HG03064 (cell line): ENCODE measurements at regions not wholly inside any gene's neighbourhood (a gene's known extent, or its start where the extent isn't known, plus 50 kb on each side); places are given as distances from the start of the nearest gene placed in this dataset.
"Not testable (repeated sequence)": the region's sequence is repeated elsewhere in the genome, so short reads cannot be mapped to it uniquely, and the experiment has no call there.

Experiments used
- ATAC-seq: cut with Tn5 transposase; IDR thresholded peaks from one replicate; pipeline ENCODE4 v1.9.1; 2021; ENCODE audit warnings: low read depth; ENCODE audit not compliant: unreplicated experiment

DNA sequence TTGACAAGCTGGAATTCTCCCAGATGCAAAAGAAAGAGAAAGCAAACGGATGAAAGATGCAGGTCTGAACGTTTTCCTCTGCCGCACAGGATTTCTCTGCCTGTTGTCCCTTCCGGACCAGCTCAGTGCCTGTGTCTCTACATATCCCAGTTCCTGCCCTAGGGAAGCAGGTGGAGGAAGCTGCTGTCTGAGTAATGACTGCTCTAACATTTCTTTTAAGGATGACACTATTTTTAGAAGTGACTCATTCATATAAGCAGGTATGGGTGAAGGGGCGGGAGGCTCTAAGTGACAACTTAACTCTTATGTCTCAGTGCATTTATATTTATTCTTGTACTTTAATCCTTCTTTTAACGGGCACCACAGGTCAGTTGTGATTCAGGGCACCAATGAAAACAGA lies 128.8 kb downstream of the SLC24A2 start:
- ATAC-seq, result no peak

DNA sequence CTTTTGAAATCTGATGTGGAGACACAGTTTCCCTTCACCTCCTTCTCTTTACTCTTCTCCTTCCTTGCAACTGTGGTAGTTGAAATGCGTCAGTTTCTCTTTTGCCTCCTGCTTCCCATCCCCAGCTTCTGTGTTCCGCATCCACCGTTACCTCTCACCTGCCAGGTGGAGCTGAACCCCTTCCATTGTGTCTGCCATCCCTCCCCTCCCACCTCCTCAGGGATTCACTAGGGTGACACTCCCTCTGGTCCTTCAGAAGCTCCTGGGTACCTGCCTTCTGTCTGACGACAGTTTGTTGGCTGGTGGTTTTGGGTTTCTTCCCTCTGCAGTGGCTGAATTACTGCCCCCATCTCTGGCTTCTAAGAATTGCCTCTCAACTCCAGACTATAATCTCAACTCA lies 132.1 kb downstream of the SLC24A2 start:
- no peak for ATAC-seq

DNA sequence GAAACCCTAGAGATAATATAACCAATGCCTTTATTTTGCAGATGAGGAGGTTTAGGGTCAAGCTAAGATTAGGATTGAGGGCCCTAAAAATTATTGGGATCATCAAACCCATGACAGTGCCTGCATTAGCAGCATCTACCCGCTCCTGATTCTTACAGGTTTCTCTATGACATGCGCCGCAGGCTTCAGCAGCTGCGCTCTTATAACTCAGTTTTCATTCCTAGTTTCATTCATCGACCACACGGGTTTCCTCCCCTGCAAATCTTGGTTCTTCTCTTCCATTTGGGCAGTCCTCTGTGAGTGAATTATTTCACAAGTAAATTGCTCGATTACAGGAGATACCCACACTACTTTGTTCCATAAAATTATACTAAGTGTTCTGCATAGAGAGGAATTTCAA lies 137.2 kb downstream of the SLC24A2 start:
- ATAC-seq, result no peak

DNA sequence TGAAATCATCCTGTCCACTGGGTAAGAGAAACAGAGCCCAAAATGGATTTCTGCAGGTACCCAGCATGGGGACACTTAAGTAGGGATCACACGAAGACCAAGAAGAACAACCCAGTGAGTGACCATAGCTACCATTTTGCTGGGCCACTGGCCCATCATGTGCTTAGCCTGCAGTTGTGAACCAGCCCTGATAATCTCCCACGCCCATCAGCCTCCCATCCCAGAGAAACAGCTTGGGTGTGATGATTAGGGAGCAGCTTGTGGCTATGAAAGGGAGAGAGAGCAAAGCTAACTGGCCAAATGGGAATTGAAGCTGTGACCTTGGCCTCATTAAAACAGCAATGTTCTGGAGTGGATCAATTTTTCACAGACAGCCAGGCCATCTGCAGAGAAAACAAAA lies 138.5 kb downstream of the SLC24A2 start:
- no peak for ATAC-seq

DNA sequence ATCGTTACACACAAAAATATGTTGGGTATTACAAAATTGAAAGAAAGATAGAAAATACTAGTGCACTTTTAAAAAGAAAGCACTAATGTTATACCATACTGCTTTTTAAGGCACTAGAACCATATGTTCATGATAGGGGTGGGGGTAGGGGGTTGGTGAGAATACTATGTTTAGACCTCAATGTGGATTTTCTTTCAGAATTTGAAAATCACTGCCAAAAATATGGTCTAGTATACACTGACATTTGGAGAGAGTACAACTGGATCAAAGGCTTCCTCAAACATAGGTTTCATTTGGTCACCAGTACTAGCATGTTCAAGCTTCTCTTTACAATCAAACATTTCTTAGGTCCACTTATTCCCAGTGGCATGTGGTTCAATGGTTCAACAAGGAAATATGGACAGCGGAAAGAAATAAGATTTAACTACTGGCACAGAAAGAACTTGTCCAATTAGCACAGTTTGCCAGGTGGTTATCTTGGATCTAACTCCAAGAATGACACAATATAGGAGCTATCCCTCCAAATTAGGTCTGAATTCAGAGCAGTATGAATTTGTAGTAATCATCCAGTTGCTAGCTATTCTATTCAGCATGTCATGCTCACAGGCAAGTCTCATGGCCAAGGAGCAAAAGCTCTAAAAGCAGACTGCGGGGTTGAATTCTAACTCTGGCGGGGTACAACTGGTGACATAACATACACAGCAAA lies 139.3 kb downstream of the SLC24A2 start:
- no peak for ATAC-seq

DNA sequence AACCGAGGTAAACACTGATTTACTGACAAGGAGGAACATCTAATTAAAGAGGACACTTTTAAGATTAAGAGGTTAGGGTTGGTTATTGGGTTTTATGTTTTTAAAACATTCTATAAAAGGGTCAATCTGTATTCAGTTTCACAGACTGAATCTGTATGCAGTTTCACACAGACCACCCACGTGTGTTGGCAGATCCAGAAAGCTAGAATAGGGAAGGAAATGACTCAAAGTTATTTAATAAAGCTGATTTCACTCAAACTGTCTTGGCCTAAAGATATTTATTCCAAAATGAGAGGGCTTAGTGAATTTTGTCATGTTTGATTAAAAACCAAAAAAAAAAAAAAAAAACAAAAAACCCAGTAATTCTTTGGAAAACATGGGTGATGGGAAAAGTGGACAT lies 140.2 kb downstream of the SLC24A2 start:
- no peak for ATAC-seq

DNA sequence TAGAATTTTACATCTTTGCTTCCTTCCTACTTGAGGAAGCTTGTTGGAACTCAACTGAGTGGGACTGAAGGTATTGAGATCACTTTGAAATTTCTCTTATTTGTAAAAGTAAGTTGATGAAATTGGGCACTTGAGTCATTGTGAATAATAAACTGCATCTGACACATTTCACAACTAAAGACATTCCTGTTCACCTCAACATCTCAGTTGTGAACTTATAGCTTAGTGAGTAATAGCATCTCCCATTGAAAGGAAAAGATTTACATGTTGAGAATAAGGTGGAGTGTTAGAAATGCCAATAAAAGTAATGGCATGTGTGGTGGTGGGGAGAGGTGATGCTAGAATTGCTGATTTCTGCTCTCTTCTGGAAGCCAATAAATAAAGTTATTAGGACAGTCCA lies 145.0 kb downstream of the SLC24A2 start:
- no peak for ATAC-seq

DNA sequence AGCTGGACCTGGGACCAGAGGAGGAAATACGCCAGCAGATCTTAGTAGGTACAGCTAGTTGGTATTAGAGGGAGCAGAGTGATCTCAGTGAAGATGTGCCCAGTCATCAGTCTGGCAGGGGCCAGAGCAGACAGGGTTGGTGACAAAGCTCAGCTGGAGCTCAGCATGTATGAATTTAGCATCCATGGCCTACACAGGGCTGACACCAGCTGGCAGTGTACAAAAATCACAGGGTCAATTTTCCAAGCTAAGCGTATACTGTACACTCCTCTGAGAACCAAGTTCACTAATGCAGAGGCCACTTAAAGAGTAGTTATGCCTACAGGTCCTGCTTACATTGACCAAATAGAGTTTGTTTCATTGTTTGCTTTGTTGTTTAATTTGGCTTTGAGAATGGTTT lies 146.6 kb downstream of the SLC24A2 start:
- ATAC-seq, result no peak

DNA sequence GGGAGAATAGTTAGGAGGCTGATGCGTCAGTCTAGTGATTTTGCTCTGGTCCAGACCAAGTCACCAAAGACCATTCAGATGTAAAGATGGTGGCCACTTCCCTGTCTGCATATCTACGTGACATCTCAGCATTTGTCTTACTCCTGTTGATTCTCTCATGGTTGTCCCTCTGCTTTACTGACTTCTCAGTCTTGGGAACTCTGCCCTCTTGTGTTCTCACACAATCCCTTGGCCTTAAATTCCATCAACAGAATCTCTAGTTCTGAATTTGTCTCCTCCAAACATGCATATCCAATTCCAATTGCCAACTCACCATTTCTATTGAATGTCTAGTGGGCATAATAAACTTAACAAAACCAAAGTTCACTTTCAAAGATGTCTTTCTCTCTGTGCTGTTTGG lies 147.8 kb downstream of the SLC24A2 start:
- ATAC-seq, result no peak

DNA sequence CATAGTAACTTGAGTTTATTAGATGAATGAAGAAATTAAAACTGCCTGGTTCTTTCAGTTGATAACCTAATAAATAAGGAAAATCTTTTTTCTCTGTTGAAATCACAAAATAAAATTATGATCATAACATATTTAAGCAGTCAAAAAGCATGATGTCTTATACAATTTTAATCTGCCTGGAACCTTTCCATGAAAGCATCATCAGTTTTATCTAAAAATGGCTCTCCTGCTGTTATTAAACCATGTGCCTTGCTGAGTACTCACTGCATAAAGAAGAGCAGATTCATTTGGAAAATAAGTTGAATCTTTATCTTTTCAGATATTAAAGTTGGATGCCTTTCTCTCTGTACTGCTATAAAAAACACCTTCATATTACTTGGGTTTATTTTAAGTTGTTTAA lies 148.8 kb downstream of the SLC24A2 start:
- no peak for ATAC-seq

DNA sequence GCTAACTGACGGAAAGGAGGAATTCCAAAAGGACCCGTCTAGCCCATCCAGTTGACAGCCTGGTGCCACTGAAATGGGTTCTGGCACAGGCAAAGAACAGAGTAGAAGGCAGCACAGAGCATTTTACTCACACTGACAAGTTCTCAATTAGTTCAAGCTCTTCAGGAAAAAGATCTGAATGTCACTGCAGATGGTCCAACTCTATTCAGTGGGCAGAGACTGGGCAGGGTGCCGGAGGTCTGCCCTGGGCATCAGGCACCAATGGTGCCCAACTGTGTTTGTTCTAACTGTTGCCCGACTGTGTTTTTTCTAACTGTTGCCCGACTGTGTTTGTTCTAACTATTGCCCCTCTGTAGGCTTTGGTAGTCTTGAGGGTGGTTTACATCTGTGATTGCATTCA lies 151.8 kb downstream of the SLC24A2 start:
- ATAC-seq, result no peak

DNA sequence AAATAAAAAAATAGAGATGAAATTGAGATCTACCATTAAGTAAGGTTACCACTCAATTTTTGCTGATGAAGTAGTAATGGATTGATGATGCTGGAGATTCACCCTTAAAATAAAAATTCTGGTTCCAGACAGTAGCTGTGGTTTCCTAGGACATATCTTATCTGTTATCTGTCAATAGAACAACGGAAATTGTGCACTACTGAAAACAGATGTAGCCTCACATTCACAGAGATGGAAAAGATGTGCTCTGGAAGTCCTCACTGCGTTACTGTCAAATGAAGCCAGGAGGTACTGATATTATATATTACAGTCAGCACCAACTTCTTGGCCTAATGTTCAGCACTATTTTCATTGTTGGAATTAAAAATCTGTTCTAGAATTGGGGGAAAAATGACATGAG lies 154.0 kb downstream of the SLC24A2 start:
- ATAC-seq, result no peak

DNA sequence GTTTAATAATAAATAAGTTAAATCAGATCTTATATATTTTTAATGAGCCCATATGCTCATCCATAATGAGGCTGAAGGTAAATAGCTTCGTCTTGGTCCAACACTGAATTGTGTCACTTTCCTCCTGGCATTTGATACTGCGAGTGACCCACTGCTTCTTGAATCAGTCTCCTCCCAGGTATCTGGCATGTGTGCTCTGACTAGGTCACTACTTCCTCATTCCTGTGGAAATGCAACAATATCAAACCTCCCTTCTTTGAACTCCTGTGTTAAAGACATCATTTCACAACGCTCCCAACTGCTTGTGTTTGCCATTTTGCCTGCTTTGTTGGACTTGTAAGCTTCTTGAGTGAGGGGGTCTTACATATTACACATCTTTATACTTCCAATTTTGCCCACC lies 157.7 kb downstream of the SLC24A2 start:
- ATAC-seq, result no peak

DNA sequence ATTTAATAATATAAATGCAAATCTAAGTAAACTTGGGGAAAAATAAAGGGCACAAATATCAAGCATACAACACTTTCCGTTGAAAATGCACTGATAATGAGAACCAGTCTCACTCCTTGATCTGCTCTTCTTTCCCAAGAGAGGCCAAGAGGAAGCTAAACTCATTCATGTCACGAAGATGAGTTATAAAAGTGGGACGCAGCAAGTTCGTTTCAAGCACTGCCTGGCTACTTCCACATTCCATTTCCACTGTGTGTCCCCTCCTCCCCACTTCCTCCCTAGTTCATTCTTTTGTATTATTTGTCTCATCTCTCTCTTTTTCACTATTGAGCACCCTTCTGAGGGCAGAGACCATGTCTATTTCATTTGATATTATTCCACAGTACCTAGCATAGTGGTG lies 158.1 kb downstream of the SLC24A2 start:
- no peak for ATAC-seq

DNA sequence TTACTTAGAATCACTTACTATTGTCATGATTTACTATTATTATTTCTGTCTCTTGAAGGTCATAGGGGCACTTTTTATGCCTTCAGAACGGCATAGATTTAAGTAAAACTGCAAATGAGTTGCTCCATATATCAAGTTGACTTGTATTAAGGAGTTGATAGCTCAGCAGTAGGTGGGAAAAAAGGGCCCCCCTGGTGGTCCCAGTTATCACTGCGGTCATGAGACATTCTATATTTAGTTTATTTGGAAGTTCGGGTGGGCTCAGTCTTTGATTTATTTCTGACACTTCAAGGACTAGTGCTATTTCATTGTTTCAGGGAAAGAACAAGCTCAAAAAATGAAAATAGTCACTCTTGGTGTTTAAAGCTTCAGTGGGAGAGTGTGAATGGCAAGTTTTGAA lies 159.3 kb downstream of the SLC24A2 start:
- ATAC-seq, result no peak

DNA sequence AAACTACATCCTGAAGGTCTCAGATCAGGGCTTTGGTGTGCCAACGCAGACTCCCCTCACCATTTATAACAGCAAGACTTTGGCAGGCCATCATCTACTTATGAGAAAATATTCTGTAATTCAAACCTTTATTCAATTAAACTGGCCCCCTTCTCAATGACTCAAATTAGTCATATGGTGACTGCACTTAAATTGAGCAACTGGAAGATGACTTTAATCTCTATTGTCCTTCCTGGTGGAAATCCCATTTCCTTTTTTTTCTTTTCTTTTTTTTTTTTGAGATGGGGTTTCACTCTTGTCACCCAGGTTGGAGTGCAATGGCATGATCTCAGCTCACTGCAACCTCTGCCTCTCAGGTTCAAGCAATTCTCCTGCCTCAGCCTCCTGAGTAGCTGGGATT lies 163.4 kb downstream of the SLC24A2 start:
- not testable (repeated sequence) for ATAC-seq

DNA sequence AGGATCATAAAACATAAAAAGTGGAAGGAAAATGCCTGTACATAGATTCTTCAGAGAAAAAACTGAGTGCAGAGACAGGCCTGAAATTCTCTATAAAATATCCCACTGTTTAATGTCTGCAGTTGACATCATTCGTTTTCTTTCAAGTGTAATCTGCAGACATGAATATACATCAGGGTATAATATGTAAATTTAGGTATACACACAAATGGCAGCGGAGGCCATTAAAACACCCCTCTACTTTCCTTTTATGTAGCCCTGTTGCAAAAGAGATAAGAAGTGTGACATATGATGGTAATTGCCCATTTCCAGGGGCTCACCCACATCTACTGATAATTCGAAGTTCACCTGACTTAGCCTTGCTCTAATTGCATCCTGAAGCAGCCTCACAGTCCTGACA lies 164.3 kb downstream of the SLC24A2 start:
- ATAC-seq, result no peak

DNA sequence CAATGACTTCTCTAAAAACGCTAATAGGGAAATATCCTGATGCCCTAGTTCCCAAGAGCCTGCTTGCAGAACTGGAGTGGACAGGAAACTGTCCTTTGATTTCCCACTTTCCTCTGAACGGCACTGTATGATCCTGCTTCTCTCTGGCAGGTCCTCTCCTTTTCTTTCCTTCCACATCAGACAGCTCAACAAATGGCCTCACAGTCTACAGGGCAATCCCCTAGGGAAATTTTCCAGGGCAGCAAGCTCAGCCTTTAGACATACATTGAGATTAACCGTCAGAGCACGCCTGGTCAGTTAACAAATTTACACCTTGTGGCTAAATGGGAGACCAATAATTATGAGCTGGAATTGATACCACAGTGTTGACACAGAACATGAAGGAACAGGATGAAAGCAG lies 164.9 kb downstream of the SLC24A2 start:
- no peak for ATAC-seq

DNA sequence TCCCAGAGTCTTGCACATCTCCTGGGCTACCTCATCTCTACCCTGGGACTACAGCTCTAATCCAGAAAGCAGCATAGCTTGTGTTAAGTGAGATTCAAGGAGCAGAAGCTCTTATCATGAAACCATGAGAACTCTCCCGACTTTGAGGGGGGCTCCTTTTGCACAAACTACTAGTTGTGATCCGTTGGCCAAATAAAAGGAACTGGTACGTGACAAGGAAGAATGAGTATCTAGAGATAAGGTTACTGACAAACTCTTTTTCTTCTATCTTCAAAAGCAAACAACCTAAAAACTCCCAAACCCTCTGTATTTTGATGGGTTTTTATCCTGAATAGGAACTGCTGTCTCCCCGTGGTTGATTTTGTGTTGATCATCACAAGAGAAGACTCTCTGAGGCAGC lies 168.5 kb downstream of the SLC24A2 start:
- ATAC-seq, result no peak

DNA sequence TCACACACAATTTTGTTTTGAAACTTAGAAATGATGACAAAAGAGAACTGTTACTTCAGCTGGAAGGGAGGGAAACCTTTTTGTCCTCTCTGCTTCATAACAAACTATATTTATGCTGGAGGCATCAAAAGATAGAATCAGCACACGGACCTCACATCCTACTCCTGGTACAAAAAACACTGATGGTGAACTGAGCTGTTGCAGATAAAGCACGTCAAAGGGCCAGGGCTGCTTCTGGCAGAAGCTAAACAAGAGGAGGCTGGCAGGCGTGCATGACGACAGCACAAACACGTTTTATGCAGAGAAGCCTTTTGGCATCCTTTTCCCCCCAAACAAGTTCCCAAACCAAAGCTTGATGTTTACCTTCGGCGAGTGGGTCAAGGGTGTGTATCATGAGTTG lies 169.6 kb downstream of the SLC24A2 start:
- no peak for ATAC-seq

DNA sequence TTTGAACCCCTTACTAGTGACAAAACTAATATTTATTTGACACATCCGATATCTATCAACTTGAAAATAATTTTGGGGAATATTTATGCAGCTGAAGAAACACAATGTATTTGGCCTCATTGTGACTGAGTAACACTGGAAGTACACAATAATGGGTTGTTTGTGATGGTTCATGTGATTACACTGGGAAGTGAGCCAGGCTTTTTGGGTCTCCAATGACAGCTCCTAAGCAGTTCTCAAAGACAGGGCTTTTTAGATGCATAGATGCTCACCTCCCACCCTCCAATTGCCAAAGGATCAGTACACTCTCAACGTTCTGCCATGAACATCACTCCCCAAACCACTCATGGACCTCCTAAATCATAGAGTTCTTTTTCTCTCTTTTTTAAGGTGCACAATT lies 170.0 kb downstream of the SLC24A2 start:
- ATAC-seq, result no peak

DNA sequence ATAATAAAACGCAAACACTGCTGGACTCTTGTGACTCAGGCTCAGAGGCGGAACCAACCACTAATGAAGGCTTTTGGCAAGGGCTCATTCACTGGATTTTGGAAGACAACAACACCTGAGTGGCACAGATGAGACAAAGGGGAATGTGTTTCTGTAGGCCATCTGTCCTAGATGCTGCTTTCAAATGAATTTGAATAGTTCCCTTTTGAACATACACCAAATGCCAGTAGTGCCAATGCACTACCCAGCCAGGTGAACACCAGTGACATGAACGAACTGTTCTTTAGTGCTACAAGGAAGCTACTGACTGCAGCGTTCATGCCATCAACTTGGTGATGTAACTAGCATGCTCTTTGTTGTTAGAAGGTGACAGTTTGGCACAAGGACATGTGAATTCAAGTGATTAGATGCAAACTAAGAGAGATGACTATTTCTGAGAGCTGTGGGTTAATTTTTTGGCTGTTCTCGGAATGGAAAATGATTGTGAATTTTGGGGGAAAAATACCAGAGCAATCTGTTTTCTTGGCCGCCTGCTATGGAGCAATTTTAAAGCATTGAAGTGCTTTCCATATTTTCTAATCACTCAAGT lies 173.7 kb downstream of the SLC24A2 start:
- ATAC-seq, result no peak

DNA sequence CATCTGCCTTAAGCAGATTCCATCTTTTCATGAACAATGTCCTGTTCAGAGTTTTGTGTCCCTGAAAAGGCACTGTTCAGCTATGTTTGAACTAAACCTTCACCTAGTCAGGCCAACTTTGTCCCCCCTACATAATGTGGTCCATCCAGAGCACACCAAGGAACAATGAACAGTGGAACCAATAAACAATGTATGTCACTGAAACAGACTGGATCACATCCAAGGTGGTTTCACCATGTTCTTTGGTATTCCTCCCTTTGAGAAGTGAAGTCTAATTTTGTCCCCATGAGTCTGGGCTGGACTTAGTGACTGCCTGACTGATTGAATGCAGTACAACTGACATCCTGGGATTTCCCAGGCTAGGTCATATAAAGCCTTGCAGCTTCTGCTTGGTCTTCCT lies 174.5 kb downstream of the SLC24A2 start:
- no peak for ATAC-seq
